Limb (tissue), 2 donors: ENCODE measurements at regions not wholly inside any gene's neighbourhood (a gene's known extent, or its start where the extent isn't known, plus 50 kb on each side); places are given as distances from the start of the nearest gene placed in this dataset.

Experiments used
- DNase-seq, 2 donors: peaks; one replicate each; pipeline ENCODE4 v3.0.0-alpha.2; 2016; ENCODE audit errors: extremely low spot score in 2 of 2

GRCh38 chr2:145682546-145683157 is 1162.7 kb upstream of the ZEB2 start:
- no peak for DNase-seq

GRCh38 chr2:145680276-145680675 is 1160.4 kb upstream of the ZEB2 start:
- no peak for DNase-seq

GRCh38 chr2:145677371-145677770 is 1157.5 kb upstream of the ZEB2 start:
- no peak for DNase-seq

- no peak for DNase-seq
These were observed 1154.8 kb upstream of the ZEB2 start for GRCh38 chr2:145674705-145675104.

- no peak for DNase-seq
These were observed 1149.4 kb upstream of the ZEB2 start for GRCh38 chr2:145669301-145669700.

GRCh38 chr2:145666552-145666951 is 1146.6 kb upstream of the ZEB2 start:
- no peak for DNase-seq

- no peak for DNase-seq
These were observed 1137.3 kb upstream of the ZEB2 start for GRCh38 chr2:145657265-145657664.

- no peak for DNase-seq
These were observed 1135.3 kb upstream of the ZEB2 start for GRCh38 chr2:145655165-145655765.

- DNase-seq, result no peak
These were observed 1134.8 kb upstream of the ZEB2 start for GRCh38 chr2:145654746-145655145.

GRCh38 chr2:145654156-145654555 is 1134.2 kb upstream of the ZEB2 start:
- no peak for DNase-seq

GRCh38 chr2:145653553-145653952 is 1133.6 kb upstream of the ZEB2 start:
- no peak for DNase-seq

- peak in 1 of 2 donors; percentile 2 for DNase-seq
These were observed 1132.9 kb upstream of the ZEB2 start for GRCh38 chr2:145652571-145653545.

GRCh38 chr2:145652036-145652435 is 1132.1 kb upstream of the ZEB2 start:
- no peak for DNase-seq

- no peak for DNase-seq
These were observed 1130.3 kb upstream of the ZEB2 start for GRCh38 chr2:145650226-145650625.

- DNase-seq, result no peak
These were observed 1129.1 kb upstream of the ZEB2 start for GRCh38 chr2:145649061-145649460.

- no peak for DNase-seq
These were observed 1124.9 kb upstream of the ZEB2 start for GRCh38 chr2:145644820-145645302.

GRCh38 chr2:145638675-145639074 is 1118.8 kb upstream of the ZEB2 start:
- no peak for DNase-seq

- DNase-seq, result no peak
These were observed 1115.9 kb upstream of the ZEB2 start for GRCh38 chr2:145635706-145636427.

- no peak for DNase-seq
These were observed 1111.6 kb upstream of the ZEB2 start for GRCh38 chr2:145631561-145631960.

- no peak for DNase-seq
These were observed 1106.4 kb upstream of the ZEB2 start for GRCh38 chr2:145626301-145626700.

GRCh38 chr2:145625111-145625510 is 1105.2 kb upstream of the ZEB2 start:
- DNase-seq, result no peak

- no peak for DNase-seq
These were observed 1103.2 kb upstream of the ZEB2 start for GRCh38 chr2:145623136-145623535.
